Fibroblast of villous mesenchyme (primary cell): ENCODE measurements at regions not wholly inside any gene's neighbourhood (a gene's known extent, or its start where the extent isn't known, plus 50 kb on each side); places are given as distances from the start of the nearest gene placed in this dataset.
A peak's percentile ranks its signal among the peaks of the same experiment; 100 is the strongest.

Source experiments
- DNase-seq: peaks from one replicate; pipeline ENCODE4 v3.0.0-alpha.2; 2010; ENCODE audit warnings: low read depth
- H3K4me3 ChIP-seq: 2 replicates; pipeline ENCODE4 v1.5.1; 2011; ENCODE audit warnings: low read depth, mild to moderate bottlenecking, low read length
- CTCF ChIP-seq: IDR thresholded peaks from 2 replicates; pipeline ENCODE4 v1.5.1; 2012; ENCODE audit warnings: low read depth, mild to moderate bottlenecking, low read length; ENCODE audit not compliant: insufficient read depth

GRCh38 chr9:109950710-109951443 lies 170.9 kb downstream of the PALM2AKAP2 start:
- no peak for TF ChIP-seq CTCF
- DNase-seq: no peak
- H3K4me3 ChIP-seq: no peak overlapping the region

DNA sequence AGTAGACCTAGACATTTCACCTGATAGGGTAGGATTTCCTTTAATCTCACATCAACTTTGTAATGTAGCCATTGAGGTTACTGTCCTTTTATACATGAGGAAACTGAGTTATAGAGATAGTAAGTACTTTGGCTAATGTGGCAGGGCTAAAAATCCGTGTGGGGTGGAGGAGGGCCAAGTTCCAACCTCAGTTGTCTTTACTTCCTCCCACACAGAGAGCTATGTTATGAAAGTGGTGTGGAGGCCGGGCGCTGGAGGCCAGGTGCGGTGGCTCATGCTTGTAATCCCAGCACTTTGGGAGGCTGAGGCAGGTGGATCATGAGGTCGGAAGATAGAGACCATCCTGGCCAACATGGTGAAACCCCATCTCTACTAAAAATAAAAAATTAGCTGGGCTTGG lies 173.3 kb downstream of the PALM2AKAP2 start:
- no peak for DNase-seq
- H3K4me3 ChIP-seq: no peak overlapping the region
- no peak for TF ChIP-seq CTCF

DNA sequence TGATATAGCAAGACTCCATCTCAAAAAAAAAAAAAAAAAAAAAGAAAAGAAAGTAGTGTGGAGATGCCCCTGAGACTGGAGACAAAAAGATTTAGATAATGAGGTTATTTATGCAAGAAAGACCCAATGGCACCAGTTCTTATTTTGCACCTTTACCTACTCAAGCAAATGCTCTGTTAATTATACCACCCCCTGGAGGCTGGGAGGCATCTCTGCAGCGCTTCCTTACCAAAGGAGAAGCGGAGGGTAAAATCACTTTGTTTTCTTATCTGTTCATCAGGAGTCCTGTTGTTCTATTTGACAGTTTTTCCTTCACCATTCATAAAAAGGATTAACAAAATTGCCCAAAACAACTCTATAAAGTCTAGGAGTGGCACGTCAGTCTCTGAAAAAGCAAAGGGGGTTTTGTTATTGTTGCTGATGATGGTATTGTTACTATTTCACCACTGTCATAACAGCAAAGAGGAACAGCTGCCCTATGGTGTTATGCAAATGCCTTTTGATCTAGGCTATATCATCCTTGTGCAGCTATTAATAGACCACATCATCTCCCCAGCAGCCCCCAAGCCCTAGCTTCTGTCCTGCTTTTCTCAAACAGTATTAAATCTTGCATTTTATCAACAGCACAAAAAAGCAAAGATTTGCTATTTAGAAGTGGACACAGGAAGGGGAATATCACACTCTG lies 174.0 kb downstream of the PALM2AKAP2 start:
- H3K4me3 ChIP-seq: no peak overlapping the region
- DNase-seq: no peak
- peak; percentile 10 for TF ChIP-seq CTCF

DNA sequence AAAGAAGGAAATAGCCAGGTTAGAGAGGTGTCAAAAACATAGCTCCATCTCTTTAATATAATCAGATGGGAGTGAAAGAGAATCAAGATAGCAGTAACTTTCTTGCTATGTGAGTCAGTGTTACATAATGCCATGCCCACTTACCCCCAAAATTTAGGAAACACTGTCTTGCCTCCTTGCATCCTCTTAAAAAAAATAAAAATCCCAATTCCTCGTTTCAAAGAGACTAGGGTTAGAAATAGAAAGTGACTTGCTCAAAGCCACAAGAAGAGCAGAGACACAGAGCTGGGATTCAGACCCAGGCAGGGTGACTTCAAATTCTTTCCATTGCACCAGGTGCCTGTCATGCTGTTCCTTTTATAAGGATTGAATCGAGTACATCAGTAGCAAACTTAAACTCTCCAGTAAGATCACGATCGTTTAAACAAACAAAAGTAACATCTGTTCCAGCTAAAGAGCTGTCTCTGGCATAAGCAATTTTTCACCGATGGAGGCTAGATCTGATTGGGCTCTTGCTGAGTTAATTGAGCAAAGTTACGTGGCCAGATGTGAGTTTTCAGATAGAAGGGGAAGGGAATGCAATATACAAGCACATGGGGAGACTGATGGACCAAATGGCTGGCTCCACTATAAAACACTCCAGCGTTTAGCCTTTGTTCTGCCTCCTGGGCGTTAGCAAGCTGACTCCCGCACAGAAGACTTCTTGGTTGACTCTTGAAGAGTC lies 176.9 kb downstream of the PALM2AKAP2 start:
- H3K4me3 ChIP-seq: no peak overlapping the region
- peak; percentile 64 for DNase-seq
- TF ChIP-seq CTCF: no peak

DNA sequence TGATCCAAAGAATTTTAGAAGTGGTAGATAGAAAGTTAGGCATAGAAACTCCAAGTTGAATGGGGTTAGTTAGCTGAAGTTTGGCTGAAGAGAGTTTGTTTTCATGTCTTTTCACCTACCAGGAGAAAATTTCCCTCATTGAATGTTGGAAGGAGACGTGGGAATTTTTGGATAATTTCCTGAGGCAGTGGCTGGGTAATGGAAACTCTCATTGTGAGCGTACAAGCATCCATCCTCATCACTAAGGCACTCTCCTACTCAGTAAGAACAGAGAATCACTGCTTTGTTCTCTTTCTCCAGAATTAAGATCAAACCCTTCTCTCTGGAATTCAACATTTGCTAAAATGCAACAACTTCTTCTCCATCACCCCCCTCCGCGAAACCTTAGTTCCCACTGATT lies 179.7 kb downstream of the PALM2AKAP2 start:
- H3K4me3 ChIP-seq: no peak overlapping the region
- TF ChIP-seq CTCF: no peak
- no peak for DNase-seq

DNA sequence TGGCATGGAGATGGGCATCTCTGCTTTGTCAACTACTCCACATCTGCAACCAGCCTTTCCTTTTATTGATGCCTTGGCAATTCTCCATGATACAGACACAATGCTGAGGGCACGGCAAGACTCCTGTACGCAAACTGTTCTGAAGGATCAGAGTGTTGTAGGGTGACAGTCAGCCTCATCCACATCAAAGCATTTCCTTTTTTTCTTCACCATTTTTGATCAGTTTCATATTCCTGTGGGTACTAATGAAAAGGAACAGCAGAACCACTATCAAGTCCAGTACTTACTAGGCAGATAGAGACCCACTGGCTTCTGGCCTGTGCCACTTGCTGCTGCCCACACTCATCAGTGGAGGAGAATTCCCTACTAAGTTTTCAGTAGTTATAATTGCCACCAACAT lies 181.6 kb downstream of the PALM2AKAP2 start:
- no peak for DNase-seq
- TF ChIP-seq CTCF: no peak
- no peak overlapping the region for H3K4me3 ChIP-seq
